GM18951 (cell line): ENCODE measurements at regions not wholly inside any gene's neighbourhood (a gene's known extent, or its start where the extent isn't known, plus 50 kb on each side); places are given as distances from the start of the nearest gene placed in this dataset.
"Not testable (repeated sequence)": the region's sequence is repeated elsewhere in the genome, so short reads cannot be mapped to it uniquely, and the experiment has no call there.

Source experiments
- POLR2A ChIP-seq: IDR thresholded peaks from 4 replicates; pipeline ENCODE4 v1.6.1; 2011; ENCODE audit warnings: mild to moderate bottlenecking; ENCODE audit not compliant: insufficient read length, insufficient read depth; ENCODE audit errors: extremely low read depth
- in situ Hi-C: fragments of 300-500 bp; cut with MboI; formaldehyde crosslinking; loops from one replicate; pipeline ENCODE4 v1.12.0; 2022; ENCODE audit warnings: low sequenced_read_pairs, mixed read lengths, inconsistent platforms; ENCODE audit not compliant: unreplicated experiment

DNA sequence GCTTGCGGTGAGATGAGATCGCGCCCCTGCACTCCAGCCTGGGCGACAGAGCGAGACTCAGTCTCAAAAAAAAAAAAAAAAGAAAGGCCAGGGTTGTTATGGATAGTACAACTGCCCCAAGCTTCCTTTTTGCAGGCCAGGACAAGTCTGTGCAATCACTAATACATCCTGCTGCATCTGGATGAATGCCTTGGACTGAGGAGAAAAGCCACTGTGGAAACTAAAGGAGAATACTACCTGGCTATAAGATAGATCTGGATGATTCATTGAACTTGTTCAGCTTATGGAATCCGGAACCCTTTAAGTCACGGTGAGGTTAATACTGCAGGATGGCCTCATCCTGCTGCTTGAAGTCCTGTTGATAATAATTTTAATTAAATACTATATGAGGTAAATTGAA lies 278.2 kb downstream of the TFAP2A start:
- TF ChIP-seq POLR2A, result no peak

DNA sequence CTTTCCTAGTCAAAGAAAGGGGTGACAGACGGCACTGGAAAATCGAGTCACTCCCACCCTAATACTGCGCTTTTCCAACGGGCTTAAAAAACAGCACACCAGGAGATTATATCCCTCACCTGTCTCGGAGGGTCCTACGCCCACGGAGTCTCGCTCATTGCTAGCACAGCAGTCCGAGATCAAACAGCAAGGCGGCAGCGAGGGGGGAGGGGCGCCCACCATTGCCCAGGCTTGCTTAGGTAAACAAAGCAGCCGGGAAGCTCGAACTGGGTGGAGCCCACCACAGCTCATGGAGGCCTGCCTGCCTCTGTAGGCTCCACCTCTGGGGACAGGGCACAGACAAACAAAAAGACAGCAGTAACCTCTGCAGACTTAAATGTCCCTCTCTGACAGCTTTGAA lies 280.7 kb downstream of the TFAP2A start:
- in situ Hi-C loops, result not testable (repeated sequence)

More for the DNA sequence above, 278.2 kb downstream of the TFAP2A start:
- in situ Hi-C loops, result no loop called here

DNA sequence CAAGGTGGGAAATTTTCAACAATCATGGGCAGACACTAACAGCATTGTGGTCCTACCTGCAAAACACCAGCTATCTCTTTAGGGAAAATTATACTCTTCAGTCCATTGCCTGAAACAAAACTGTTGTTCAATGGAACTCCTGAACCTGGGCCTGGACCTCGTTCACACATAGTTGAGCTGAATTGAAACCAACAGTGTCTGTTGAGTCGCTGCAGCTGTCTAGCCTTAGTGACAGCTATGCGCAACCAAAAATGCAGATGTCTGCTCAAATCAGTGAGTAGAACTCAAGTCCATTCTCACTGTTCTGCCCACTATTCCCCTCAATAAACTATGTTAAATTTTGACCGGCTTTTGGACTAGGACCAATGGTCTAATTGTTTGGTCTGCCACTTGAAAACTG lies 286.2 kb downstream of the TFAP2A start:
- TF ChIP-seq POLR2A, result no peak
- in situ Hi-C loops, result no loop called here

DNA sequence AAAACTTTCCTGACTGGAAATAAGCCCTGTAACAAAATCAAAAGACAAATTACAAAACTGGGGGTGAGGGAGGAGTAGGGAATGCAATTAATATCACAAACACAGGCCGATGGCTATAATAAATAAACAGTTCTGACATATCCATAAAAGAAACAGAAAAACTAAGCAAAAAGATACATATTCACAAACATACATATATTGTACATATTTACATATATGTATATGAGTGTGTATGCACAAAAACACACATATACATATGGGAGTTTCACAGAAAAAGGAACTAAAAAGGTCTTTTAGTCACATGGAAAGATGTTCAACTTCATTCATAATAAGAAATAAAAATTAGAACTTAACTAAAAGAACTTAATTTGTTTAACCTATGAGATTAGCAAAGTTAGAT lies 292.7 kb downstream of the TFAP2A start:
- in situ Hi-C loops, result no loop called here
- TF ChIP-seq POLR2A, result no peak

DNA sequence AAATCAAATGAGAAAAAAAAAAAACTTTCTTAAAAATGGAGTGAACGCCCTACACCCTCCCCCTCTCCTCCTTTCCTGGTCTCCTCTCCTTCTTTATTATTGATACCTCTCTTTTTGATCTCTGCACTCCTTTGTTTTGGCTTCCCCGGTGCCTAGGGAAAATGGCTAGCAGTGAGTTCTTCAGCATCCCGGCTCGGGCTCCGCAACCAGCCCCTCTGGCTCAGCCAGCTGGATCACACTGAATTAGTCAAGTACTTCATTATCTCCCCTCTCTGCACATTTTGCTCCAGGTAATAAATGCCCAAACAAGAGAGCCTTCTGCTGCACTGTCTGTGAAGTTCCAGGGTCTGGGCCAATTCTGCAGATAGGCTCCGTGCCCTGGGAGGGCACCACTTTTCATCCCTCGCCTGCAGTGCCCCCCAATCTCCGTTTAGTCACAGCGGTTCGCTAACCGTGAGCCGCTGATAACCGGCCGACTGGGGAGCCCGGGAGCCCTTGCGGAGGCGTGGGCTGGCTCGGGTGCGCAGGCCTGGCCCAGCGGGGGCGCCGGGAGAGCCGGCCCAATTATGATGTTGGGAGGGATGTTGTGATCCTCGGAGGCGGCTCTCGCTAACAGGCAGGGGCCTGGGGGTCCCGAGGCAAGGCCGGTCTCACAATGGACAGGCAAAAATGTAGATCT lies 301.9 kb downstream of the TFAP2A start:
- in situ Hi-C loops, result no loop called here
- TF ChIP-seq POLR2A, result no peak

DNA sequence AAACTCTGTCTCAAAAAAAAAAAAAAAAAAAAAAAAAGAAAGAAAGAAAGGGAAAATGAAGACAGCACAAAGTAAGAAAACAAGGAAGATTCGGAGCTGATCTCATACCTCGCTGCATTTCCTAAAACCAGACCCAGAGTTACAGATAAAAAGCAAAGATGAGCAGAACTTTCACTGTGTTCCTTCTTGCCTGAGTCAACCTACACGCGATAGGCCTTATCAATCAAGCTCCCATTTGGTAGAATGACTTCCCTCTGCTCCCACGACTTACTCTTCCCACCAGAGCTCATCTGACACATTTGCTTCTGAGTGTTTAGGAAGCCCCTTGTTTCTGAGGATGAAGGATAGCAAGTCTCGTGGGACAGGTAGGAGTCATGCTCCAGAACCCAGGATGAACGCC lies 302.9 kb downstream of the TFAP2A start:
- no peak for TF ChIP-seq POLR2A
- in situ Hi-C loops, result no loop called here

DNA sequence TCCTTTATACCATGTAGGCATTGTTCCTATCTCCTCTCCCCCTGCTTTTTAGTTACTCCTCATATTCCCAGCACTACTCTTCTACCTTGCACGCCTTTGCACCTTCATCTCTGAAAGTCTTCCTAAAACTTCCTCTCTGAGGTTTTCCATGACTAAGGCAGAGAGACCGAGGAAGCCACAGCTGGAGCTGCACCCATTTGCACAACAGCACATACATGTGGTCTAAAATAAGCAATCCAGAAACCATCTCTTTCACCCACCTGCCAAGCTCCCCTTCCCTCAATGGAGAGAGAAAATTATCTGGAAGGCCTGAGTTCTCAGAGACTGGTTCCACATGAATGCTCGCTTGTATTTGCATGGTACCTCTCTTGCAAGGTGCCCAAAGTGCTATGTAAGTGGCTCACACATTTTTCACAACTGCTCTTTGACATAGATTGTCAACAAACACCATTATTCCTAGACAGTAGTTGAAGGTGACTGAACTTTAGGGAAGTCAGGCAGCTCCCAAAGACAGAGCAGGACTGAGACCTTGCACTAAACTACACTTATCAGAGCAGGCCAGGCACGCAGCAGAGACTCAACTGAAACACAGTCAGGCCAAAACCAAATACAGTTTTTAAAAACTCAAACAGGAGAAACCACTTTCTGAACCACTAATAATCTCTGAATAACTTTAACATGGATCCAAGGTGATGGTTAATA lies 313.2 kb downstream of the TFAP2A start:
- in situ Hi-C loops, result no loop called here
- no peak for TF ChIP-seq POLR2A

DNA sequence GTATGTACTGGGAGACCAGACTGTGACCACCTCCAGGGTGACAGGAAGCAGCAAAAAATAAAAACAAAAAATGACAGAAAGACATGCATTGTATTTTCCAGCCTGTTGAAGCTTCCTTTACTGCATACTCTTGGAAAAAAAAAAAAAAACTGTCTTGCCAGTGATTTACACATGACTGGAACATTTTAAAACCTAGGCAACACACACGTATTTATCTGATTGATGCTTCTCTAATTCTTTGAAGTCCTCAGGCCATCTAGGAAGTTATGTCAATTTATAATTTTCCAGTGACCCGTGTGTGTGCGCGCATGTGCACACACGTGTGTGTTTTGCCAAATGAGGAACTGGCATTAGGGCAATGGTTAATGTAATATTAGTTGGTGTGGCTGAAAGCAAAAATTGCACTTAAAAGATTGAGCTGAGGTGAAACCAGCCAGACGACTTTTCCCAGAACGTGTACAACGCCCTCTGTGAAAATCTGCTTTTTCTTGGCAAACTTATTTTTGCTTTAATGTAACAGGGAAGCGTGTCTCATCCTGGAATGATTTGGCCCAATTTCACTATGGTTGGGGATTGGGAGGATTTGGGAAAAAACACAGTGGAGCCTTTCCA lies 315.2 kb downstream of the TFAP2A start:
- TF ChIP-seq POLR2A, result no peak
- in situ Hi-C loops, result no loop called here

DNA sequence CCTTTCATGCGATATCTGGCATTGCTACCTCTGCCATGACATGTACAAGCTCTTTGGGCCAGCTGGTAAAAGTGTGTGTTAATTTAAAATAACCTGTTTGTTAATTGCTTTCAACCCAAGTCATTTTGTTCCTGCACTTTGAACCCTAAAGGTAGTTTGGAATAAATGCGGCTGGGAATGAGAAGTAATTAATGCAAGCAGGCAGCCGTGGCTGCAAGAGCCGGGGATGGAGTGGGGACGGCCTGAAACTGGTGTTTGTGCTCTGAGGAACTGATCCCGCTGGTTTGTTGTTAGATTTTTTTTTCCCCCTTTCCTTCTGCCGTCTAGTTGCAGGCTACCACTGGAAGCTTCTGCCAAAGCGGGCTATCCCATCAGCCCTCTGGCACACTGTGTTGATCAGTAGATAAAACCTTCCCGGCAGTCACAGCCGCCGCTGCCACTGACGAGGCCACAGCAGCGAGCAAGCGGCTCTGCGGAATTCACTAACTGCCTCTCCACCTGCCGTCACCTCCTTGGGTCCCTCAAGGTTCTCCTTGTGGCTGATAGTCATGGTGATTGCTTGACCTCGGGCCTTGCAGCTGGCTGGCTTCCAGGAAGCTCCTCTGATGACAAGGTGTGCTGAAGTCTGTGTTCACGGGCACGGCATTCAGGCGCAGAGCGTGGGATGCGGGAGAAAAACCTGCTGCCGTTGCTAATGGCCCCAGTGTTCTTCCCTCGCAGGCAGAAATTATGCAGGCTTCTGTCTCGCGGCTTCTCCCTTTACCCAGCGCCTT lies 315.9 kb downstream of the TFAP2A start:
- no peak for TF ChIP-seq POLR2A
- in situ Hi-C loops, result no loop called here

DNA sequence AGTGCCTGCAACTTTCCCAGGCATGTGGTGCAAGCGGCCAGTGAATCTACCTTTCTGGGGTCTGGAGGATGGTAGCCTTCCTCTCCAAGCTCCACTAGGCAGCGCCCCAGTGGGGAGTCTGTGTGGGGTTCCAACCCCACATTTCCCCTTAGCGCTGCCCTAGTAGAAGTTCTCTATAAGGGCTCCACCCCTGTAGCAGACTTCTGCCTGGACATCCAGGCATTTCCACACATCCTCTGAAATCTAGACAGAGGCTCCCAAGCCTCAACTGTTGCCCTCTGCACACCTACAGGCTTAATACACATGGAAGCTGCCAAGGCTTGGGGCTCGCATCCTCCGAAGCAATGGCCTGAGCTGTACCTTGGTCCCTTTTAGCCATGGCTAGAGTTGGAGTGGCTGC lies 321.6 kb downstream of the TFAP2A start:
- in situ Hi-C loops, result no loop called here
- TF ChIP-seq POLR2A, result no peak

DNA sequence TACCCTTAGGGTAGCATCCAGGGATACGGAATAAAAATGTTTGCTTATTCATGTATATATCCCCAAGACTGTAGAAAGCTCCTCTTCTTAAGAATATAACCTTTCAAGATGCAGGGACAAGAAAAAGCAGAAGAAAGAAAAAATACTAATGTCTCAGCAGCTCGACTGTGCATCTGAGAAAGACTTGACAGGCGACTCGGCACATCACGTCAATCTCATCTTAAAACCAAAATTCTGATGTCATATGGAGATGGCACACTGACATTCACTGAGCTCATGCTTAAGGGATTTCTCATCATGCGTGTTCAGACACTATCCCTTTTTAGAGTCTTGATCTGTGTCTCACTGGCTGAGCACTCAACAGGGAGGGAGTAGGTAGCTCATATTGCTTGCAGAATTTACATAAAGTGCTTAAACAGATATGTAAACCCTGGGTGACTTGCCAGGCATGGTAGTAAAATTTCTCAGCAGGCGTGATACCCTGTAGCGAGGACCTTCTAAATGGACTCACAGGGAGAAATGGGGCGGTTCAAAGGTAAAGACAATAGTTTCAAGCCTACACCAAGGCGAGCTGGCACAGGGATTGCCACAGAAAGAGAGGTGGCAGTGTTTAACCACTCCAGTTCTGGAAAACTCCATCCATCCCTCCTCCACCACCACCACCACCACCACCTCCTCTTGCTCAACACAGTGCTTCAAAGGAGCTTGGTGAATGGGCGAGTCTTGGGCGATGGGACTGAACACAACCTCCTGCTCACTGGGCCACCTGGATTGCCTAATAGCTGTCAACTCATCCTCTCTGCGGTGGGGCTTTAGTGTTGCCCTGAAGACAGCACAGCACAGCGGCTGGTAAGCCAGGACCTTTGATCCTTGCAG lies 330.5 kb downstream of the TFAP2A start:
- TF ChIP-seq POLR2A, result no peak
- in situ Hi-C loops, result no loop called here

DNA sequence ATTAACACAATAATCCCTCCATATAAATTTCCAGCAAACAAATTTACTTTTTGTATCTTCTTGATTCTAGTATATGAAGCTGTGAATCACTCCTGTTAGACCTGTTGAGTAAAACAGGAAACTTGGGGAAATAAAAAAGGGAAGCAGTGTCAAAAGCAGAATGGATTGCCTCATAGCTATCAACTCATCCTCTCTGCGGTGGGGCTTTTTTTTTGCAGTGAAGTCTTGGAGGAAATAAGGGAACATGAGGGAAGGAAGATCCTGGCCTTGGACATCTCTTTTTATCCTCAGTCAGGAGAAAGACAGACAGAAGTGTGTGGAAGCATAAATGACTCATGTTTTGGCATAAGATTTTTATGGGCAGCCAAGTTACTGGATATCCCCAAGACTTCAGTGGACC lies 332.5 kb downstream of the TFAP2A start:
- TF ChIP-seq POLR2A, result no peak
- in situ Hi-C loops, result no loop called here

DNA sequence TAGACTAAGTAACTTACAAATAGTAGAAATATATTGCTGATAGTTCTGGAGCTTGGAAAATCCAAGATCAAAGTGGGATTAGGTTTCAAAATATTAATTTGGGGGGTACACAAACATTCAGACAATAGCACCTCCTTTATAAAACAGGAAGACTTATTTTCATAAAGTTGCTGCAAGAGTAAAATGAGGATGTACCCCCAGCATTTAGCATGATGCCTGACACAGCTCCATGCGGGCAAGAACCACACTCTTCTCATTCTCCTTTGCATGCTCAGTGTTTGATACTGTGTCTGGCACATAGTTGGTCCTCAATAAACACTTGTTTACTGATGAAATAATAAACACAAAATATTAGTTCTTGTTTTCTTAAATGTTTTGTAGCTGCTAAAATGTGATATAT lies 332.9 kb downstream of the TFAP2A start:
- TF ChIP-seq POLR2A, result no peak
- in situ Hi-C loops, result no loop called here
